ENCODE measurements at regions not wholly inside any gene's neighbourhood (a gene's known extent, or its start where the extent isn't known, plus 50 kb on each side); places are given as distances from the start of the nearest gene placed in this dataset.
"Not testable (repeated sequence)": the region's sequence is repeated elsewhere in the genome, so short reads cannot be mapped to it uniquely, and the experiment has no call there.

GRCh38 chr5:13581132-13581531 is 363.4 kb downstream of the DNAH5 start:
- Histone ChIP-seq H3K4me1 (no peaks in the 10 kb centered on the region), H3K4me3 (no peak overlapping the region), H3K36me3 (no peaks in the 10 kb centered on the region), H3K9me3 (no peaks in the 10 kb centered on the region), H3K27me3 (no peaks in the 10 kb centered on the region), H3K27ac (no peak overlapping the region)
- TF ChIP-seq POLR2A (IDR thresholded peaks at IDR 0.05), result no peak
- TF ChIP-seq EP300 (IDR thresholded peaks at IDR 0.05), result no peak
- TF ChIP-seq CTCF (IDR thresholded peaks at IDR 0.05), result no peak
- TF ChIP-seq POLR2AphosphoS5 (IDR thresholded peaks at IDR 0.05), result no peak
- DNase-seq (no peak), ATAC-seq (ENCODE audit: low FRiP score in 2 of 2) (no peak)
- WGBS, 2 donors, result 66 to 69% methylated on average over 5 of the region's 5 CpGs

GRCh38 chr5:13580058-13580457 is 364.4 kb downstream of the DNAH5 start:
- ATAC-seq (ENCODE audit: low FRiP score in 2 of 2), result no peak
- no peaks in the 10 kb centered on the region for H3K4me1 ChIP-seq
- no peaks in the 10 kb centered on the region for H3K9me3 ChIP-seq
- H3K4me3 ChIP-seq, result no peak overlapping the region
- TF ChIP-seq CTCF (IDR thresholded peaks at IDR 0.05), result no peak
- TF ChIP-seq POLR2A (IDR thresholded peaks at IDR 0.05), result no peak
- no peak for TF ChIP-seq POLR2AphosphoS5 (IDR thresholded peaks at IDR 0.05)
- 76 to 81% methylated on average over 5 of the region's 5 CpGs for WGBS, 2 donors
- H3K36me3 ChIP-seq, result no peaks in the 10 kb centered on the region
- DNase-seq, result no peak
- no peaks in the 10 kb centered on the region for H3K27me3 ChIP-seq
- no peak overlapping the region for H3K27ac ChIP-seq

GRCh38 chr5:13579091-13579490 is 365.4 kb downstream of the DNAH5 start:
- DNase-seq, result peak in 1 of 2 donors; percentile 10
- 84 to 92% methylated on average over 8 to 9 of the region's 9 CpGs for WGBS, 2 donors

GRCh38 chr5:13578311-13579039 is 366.0 kb downstream of the DNAH5 start:
- H3K4me1 ChIP-seq; H3K9me3 ChIP-seq; H3K27me3 ChIP-seq; H3K36me3 ChIP-seq; ATAC-seq (ENCODE audit: low FRiP score in 2 of 2); H3K4me3 ChIP-seq; H3K27ac ChIP-seq: not testable (repeated sequence)
- peak in 1 of 2 donors; percentile 67 for DNase-seq
- 89 to 93% methylated on average over 12 to 47 of the region's 48 CpGs for WGBS, 2 donors

More at GRCh38 chr5:13579091-13579490, 365.4 kb downstream of the DNAH5 start:
- not testable (repeated sequence) for H3K4me1 ChIP-seq; H3K36me3 ChIP-seq; ATAC-seq (ENCODE audit: low FRiP score in 2 of 2); H3K27me3 ChIP-seq; H3K27ac ChIP-seq; H3K4me3 ChIP-seq; H3K9me3 ChIP-seq

GRCh38 chr5:13574574-13574973 is 369.9 kb downstream of the DNAH5 start:
- Histone ChIP-seq H3K4me3 (no peak overlapping the region), H3K4me1 (no peaks in the 10 kb centered on the region), H3K9me3 (no peaks in the 10 kb centered on the region), H3K36me3 (no peaks in the 10 kb centered on the region), H3K27me3 (no peaks in the 10 kb centered on the region), H3K27ac (no peak overlapping the region)
- TF ChIP-seq POLR2AphosphoS5 (IDR thresholded peaks at IDR 0.05) (no peak), EP300 (IDR thresholded peaks at IDR 0.05) (no peak), CTCF (IDR thresholded peaks at IDR 0.05) (no peak), POLR2A (IDR thresholded peaks at IDR 0.05) (no peak)
- no peak for DNase-seq
- ATAC-seq (ENCODE audit: low FRiP score in 2 of 2), result no peak
- WGBS, 2 donors, result 71 to 79% methylated on average over 2 of the region's 2 CpGs

- Histone ChIP-seq H3K27ac (no peak overlapping the region), H3K36me3 (no peaks in the 10 kb centered on the region), H3K4me3 (no peak overlapping the region), H3K4me1 (no peaks in the 10 kb centered on the region), H3K27me3 (no peaks in the 10 kb centered on the region), H3K9me3 (no peaks in the 10 kb centered on the region)
- WGBS, 2 donors, result 81 to 89% methylated on average over 4 of the region's 4 CpGs
- ATAC-seq (ENCODE audit: low FRiP score in 2 of 2), result no peak
- TF ChIP-seq EP300 (IDR thresholded peaks at IDR 0.05), result no peak
- no peak for DNase-seq
Measured at GRCh38 chr5:13572163-13572562, 372.3 kb downstream of the DNAH5 start.

Measured in upper lobe of left lung (tissue), 6 donors.